Ishikawa (cell line): ENCODE measurements at regions not wholly inside any gene's neighbourhood (a gene's known extent, or its start where the extent isn't known, plus 50 kb on each side); places are given as distances from the start of the nearest gene placed in this dataset.

Experiments
- CEBPB ChIP-seq: IDR thresholded peaks from 2 replicates; pipeline ENCODE4 v1.6.1; 2012
- EGR1 ChIP-seq: IDR thresholded peaks from 2 replicates; pipeline ENCODE4 v1.6.1; 2012
- EP300 ChIP-seq: IDR thresholded peaks from 2 replicates; pipeline ENCODE4 v1.6.1; 2012; ENCODE audit warnings: borderline replicate concordance
- FOXM1 ChIP-seq: IDR thresholded peaks from 2 replicates; pipeline ENCODE4 v1.6.1; 2012; ENCODE audit warnings: low read depth, borderline replicate concordance
- NFIC ChIP-seq: IDR thresholded peaks from 2 replicates; pipeline ENCODE4 v1.6.1; 2012
- RAD21 ChIP-seq: IDR thresholded peaks from 2 replicates; pipeline ENCODE4 v1.6.1; 2012; ENCODE audit warnings: low read depth
- REST ChIP-seq: IDR thresholded peaks from 2 replicates; pipeline ENCODE4 v1.6.1; 2012; ENCODE audit warnings: low read depth, mild to moderate bottlenecking
- TAF1 ChIP-seq: IDR thresholded peaks from 2 replicates; pipeline ENCODE4 v1.6.1; 2012; ENCODE audit warnings: low read depth, mild to moderate bottlenecking
- TCF12 ChIP-seq: IDR thresholded peaks from 2 replicates; pipeline ENCODE4 v1.6.1; 2012; ENCODE audit warnings: low read depth
- TEAD4 ChIP-seq: IDR thresholded peaks from 2 replicates; pipeline ENCODE4 v1.6.1; 2012
- YY1 ChIP-seq: IDR thresholded peaks from 2 replicates; pipeline ENCODE4 v1.6.1; 2012; ENCODE audit warnings: low read depth
- ZBTB7A ChIP-seq: IDR thresholded peaks from 2 replicates; pipeline ENCODE4 v1.6.1; 2012; ENCODE audit warnings: low read depth
- TF ChIP-seq, protein P1 (sequence below): IDR thresholded peaks from 2 replicates; pipeline ENCODE4 v1.6.1; 2012
- TF ChIP-seq, protein P2 (sequence below): IDR thresholded peaks from 2 replicates; pipeline ENCODE4 v1.6.1; 2012

DNA sequence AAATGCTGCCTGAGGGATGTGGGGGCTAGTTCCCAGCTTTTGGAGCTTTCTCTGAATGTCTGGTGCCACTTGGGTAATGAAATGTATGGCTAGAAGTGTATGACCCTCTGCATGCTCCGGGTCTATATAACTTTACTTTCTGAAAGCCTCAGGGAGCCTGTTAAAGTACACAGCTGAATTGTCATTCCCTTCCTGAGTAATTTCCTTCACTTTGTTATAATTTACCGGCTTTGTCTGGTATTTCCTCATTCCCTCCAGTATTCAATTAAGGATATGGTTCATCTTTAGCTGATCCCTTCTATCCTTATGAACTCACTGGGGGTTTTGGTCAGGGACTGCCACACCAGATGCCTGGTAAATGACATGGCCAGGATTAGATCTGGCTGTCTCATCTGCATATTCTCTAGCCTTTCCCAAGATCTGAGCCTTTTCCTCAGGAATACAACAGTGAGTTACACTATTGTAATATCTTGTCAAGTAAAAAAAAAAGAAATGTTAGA lies 620.3 kb downstream of the ZPLD1 start:
- no peak for TF ChIP-seq RAD21
- no peak for TF ChIP-seq YY1
- no peak for TF ChIP-seq FOXM1
- TF ChIP-seq TCF12: no peak
- no peak for TF ChIP-seq NFIC
- no peak for TF ChIP-seq TAF1
- no peak for TF ChIP-seq CEBPB
- TF ChIP-seq, protein P1, sequence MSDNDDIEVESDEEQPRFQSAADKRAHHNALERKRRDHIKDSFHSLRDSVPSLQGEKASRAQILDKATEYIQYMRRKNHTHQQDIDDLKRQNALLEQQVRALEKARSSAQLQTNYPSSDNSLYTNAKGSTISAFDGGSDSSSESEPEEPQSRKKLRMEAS: no peak
- no peak for TF ChIP-seq REST
- TF ChIP-seq TEAD4: no peak
- no peak for TF ChIP-seq EP300
- no peak for TF ChIP-seq ZBTB7A
- TF ChIP-seq, protein P2, sequence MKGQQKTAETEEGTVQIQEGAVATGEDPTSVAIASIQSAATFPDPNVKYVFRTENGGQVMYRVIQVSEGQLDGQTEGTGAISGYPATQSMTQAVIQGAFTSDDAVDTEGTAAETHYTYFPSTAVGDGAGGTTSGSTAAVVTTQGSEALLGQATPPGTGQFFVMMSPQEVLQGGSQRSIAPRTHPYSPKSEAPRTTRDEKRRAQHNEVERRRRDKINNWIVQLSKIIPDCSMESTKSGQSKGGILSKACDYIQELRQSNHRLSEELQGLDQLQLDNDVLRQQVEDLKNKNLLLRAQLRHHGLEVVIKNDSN: no peak
- TF ChIP-seq EGR1: no peak
